Transverse colon (tissue), 4 donors: ENCODE measurements at regions not wholly inside any gene's neighbourhood (a gene's known extent, or its start where the extent isn't known, plus 50 kb on each side); places are given as distances from the start of the nearest gene placed in this dataset.

ENCODE experiments used
- DNase-seq: peaks from one replicate; pipeline ENCODE4 v3.0.0-alpha.2; 2019
- H3K27ac ChIP-seq, 4 donors: fragments of 200-600 bp; sonication (generic); 2 replicates each; pipeline ENCODE4 v1.5.1; 2016 to 2018; ENCODE audit warnings: inconsistent platforms in 4 of 4
- H3K27me3 ChIP-seq: fragments of 200-600 bp; sonication (generic); 2 replicates; pipeline ENCODE4 v1.5.1; 2017; ENCODE audit warnings: inconsistent platforms
- H3K36me3 ChIP-seq, 4 donors: fragments of 200-600 bp; sonication (generic); 2 replicates each; pipeline ENCODE4 v1.5.1; 2017 to 2019; ENCODE audit warnings: inconsistent platforms in 4 of 4
- H3K4me1 ChIP-seq, 4 donors: fragments of 200-600 bp; sonication (generic); 2 replicates each; pipeline ENCODE4 v1.5.1; 2017 to 2020; ENCODE audit warnings: inconsistent platforms in 4 of 4
- H3K4me3 ChIP-seq, 4 donors: fragments of 200-600 bp; sonication (generic); 1 replicate in 1 of 4; 2 replicates in 3 of 4; pipeline versions ENCODE4 v1.5.1 to v1.6.1; 2017 to 2019; ENCODE audit warnings: inconsistent platforms in 4 of 4
- H3K9me3 ChIP-seq, 2 donors: fragments of 200-600 bp; sonication (generic); 2 replicates each; pipeline ENCODE4 v1.5.1; 2017 to 2019; ENCODE audit warnings: inconsistent platforms in 2 of 2
- CTCF ChIP-seq, 5 experiments: fragments of 200-600 bp in 3 of 5; fragments of 450-650 bp in 2 of 5; sonication (generic) in 3 of 5; IDR thresholded peaks; 1 replicate in 2 of 5; 2 replicates in 3 of 5; pipeline ENCODE4 v1.5.1; 2016 to 2017; ENCODE audit warnings: antibody characterized with exemption in 5 of 5, inconsistent platforms in 3 of 5, mild to moderate bottlenecking in 2 of 5, moderate library complexity in 1 of 5
- EP300 ChIP-seq: sonication (generic); formaldehyde crosslinking; IDR thresholded peaks from one replicate; pipeline ENCODE4 v1.6.1; 2017; ENCODE audit warnings: antibody characterized with exemption, low read depth
- POLR2A ChIP-seq: fragments of 450-650 bp; IDR thresholded peaks from one replicate; pipeline ENCODE4 v1.6.1; 2016; ENCODE audit warnings: antibody characterized with exemption, mild to moderate bottlenecking, moderate library complexity
- POLR2AphosphoS5 ChIP-seq, 3 donors: sonication (generic); formaldehyde crosslinking; IDR thresholded peaks; one replicate each; pipeline ENCODE4 v1.6.1; 2016; ENCODE audit warnings: antibody characterized with exemption in 3 of 3
- whole genome bisulfite sequencing, 2 donors: methylation state at CpG; one replicate each; pipeline ENCODE4 v1.1.5; 2018; ENCODE audit warnings: low coverage in 1 of 2; 5-methylcytosine and 5-hydroxymethylcytosine counted together
- in situ Hi-C, 4 donors: fragments of 200-750 bp; cut with MboI; loops; one replicate each; pipeline versions ENCODE4 v1.15.0 to v1.15.1; 2017; ENCODE audit warnings: low sequenced_read_pairs in 3 of 4, low pct_ligation_motif_present in 1 of 4, low pct_unique_long_range_greater_than_20kb in 1 of 4
- intact Hi-C: fragments of 100-400 bp; cut with DNase I; formaldehyde crosslinking; loops from one replicate; pipeline ENCODE4 v1.15.1; 2023; ENCODE audit warnings: low total_unique reads

DNA sequence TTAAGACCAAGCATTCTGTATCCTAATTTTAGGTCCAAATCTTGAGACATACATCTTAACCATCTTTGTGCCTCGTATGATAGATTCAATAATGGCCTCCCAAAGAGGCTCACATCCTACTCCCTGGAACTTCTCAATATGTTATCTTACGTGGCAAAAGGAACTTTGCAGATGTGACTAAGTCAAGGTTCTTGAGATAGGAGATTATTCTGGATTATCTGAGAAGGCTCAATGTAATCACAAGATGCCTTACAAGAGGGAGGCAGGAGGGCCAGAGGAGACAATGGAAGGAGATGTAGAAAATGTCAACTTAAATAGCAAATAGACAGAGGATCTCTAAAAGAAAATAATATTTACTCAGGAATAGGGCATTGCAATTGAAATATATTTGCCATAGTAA, 548.9 kb downstream of the MATN1 start:
- intact Hi-C loops (no loop called here), in situ Hi-C loops (no loop called here)
- Histone ChIP-seq H3K27ac (no peak overlapping the region), H3K4me3 (no peak overlapping the region), H3K9me3 (no peaks in the 10 kb centered on the region), H3K27me3 (peaks cover 8% of the 10 kb centered on the region), H3K36me3 (no peaks in the 10 kb centered on the region), H3K4me1 (no peaks in the 10 kb centered on the region)
- DNase-seq = no peak
- 56 to 69% methylated on average over 2 of the region's 2 CpGs for WGBS, 2 donors
- no peak for TF ChIP-seq POLR2A
- no peak for TF ChIP-seq EP300
- no peak for TF ChIP-seq POLR2AphosphoS5 (IDR thresholded peaks at IDR 0.05)
- TF ChIP-seq CTCF (IDR thresholded peaks at IDR 0.05) = no peak

GRCh38 chr1:30173560-30173959, 549.8 kb downstream of the MATN1 start:
- no peak overlapping the region for H3K27ac ChIP-seq
- WGBS, 2 donors = 25% methylated on average over 2 of the region's 2 CpGs; no CpG with 5 or more reads in 1 of the 2 donors
- H3K9me3 ChIP-seq = no peaks in the 10 kb centered on the region
- no peaks in the 10 kb centered on the region for H3K4me1 ChIP-seq
- H3K4me3 ChIP-seq = no peak overlapping the region
- H3K36me3 ChIP-seq = no peaks in the 10 kb centered on the region
- in situ Hi-C loops = no loop called here
- intact Hi-C loops = no loop called here
- TF ChIP-seq POLR2A (no peak), POLR2AphosphoS5 (IDR thresholded peaks at IDR 0.05) (no peak), CTCF (IDR thresholded peaks at IDR 0.05) (no peak), EP300 (no peak)
- H3K27me3 ChIP-seq = peaks cover 8% of the 10 kb centered on the region
- no peak for DNase-seq

- Histone ChIP-seq H3K36me3 (no peaks in the 10 kb centered on the region), H3K4me1 (no peaks in the 10 kb centered on the region), H3K27ac (no peak overlapping the region), H3K4me3 (no peak overlapping the region), H3K27me3 (peaks cover 8% of the 10 kb centered on the region), H3K9me3 (no peaks in the 10 kb centered on the region)
- WGBS, 2 donors = 33 to 57% methylated on average over 1 to 2 of the region's 2 CpGs
- TF ChIP-seq CTCF (IDR thresholded peaks at IDR 0.05) (no peak), POLR2AphosphoS5 (IDR thresholded peaks at IDR 0.05) (no peak), POLR2A (no peak), EP300 (no peak)
- DNase-seq = no peak
- intact Hi-C loops (no loop called here), in situ Hi-C loops (no loop called here)
Observed at GRCh38 chr1:30172757-30173156, 550.6 kb downstream of the MATN1 start.

- Histone ChIP-seq H3K27me3 (peaks cover 9% of the 10 kb centered on the region), H3K9me3 (no peaks in the 10 kb centered on the region), H3K4me3 (no peak overlapping the region), H3K27ac (no peak overlapping the region), H3K36me3 (no peaks in the 10 kb centered on the region), H3K4me1 (no peaks in the 10 kb centered on the region)
- WGBS, 2 donors = 87 to 100% methylated on average over 1 to 5 of the region's 5 CpGs
- DNase-seq = no peak
- in situ Hi-C loops (no loop called here), intact Hi-C loops (no loop called here)
- TF ChIP-seq CTCF (IDR thresholded peaks at IDR 0.05) (no peak), POLR2AphosphoS5 (IDR thresholded peaks at IDR 0.05) (no peak), POLR2A (no peak), EP300 (no peak)
Observed at GRCh38 chr1:30172299-30172694, 551.1 kb downstream of the MATN1 start.
